HG03342 (cell line): ENCODE measurements at regions not wholly inside any gene's neighbourhood (a gene's known extent, or its start where the extent isn't known, plus 50 kb on each side); places are given as distances from the start of the nearest gene placed in this dataset.

Source experiments
- ATAC-seq: cut with Tn5 transposase; IDR thresholded peaks from one replicate; pipeline ENCODE4 v1.9.1; 2021; ENCODE audit warnings: mild to moderate bottlenecking, moderate library complexity; ENCODE audit not compliant: unreplicated experiment

DNA sequence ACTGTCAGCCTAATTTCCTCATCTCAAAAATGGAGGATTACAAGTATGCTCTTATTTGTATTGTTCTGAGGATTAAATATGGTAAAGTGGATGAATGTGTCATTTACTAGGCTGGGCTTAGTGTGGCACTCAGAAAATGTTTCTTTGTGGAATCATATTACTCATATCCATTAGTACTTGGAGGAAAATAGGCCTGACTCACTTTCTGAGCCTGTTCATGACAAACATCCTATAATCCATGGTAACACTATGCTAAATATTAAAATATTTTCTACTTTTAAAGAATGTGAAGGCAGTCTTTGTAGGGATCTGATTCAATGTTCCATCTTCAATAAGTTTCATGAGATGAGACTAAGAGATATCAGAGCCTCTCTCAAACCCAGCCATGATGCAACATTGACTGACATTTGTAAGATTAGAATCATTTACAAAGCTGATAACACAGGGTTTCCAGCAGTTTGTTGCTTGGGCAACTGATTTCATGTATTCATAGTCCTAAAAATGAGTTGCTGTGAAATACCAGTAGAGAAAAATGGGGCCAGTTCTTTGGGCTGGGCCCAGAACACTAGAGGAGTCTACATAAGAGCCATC lies 1048.5 kb downstream of the NTRK3 start:
- ATAC-seq: no peak

DNA sequence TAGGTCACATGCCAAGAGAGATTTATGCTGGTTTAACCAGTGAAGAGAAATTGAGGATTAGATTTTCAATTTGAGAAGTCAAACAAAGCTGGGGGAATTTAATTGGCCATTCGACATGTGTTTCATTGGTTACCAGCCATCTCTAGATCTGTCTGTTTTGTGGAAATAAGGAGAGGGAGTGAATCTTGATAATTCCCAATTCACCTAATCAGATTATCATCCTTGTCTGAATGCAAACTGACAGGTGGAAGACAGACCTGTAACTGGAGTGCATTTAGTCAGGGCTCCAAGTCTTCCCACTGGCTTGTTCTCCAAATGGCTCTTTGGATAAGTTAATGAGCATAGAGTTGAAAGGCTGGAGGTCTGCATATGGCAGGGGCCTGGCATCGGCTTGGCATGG lies 1049.3 kb downstream of the NTRK3 start:
- no peak for ATAC-seq

DNA sequence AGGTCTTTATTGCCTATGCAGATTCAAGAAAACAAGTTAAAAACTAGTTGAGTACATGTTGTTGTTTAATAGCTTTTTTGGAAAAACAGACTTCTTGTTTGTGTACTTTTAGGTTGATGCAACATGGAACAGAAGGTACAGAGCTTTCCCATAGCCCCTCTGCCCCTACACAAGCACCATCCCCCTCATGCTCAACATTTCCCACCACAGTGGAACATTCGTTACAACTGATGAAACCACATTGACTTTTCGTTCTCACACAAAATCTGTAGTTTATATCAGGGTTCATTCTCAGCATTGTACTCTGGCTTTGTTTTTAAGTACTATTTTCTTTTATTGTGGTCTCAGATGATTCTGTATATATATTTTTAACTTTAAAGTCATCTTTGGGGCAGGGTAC lies 1054.6 kb downstream of the NTRK3 start:
- ATAC-seq: no peak

DNA sequence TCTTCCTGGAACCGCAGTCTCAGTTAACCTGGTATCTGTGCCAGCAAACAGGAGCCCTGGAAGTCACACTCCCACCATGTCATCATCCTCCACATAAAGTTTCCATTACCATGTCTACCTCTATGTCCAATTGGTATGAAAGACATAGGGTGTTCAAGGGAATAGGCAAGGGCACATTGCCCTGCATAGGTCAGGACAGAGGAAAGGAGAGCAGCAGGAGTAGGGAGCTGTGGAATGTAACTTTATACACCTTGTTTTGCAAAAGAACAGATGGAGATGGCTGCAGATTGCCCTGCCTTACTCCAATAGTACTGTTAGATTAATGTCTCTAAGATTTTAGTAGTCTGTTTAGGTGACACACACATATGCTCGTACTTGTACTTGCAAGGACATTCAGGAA lies 1056.4 kb downstream of the NTRK3 start:
- no peak for ATAC-seq

DNA sequence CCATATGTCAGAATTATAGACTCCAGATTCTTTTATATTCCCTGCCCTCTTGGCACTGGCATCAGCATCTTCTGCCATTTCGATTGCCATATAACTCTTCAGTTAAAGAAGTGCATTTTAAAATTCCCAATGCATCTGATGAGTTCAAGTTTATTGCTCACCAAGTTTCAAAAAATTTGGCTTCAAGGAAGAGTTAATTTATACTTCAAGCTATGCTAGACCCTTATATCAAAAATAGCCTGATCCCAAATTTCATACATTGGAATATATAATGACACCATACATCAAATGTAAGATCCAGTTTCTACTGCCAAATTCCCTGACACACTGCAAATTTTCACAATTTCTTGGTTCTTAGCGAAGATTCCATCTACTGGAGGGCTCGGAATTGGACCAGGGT lies 1058.6 kb downstream of the NTRK3 start:
- no peak for ATAC-seq

DNA sequence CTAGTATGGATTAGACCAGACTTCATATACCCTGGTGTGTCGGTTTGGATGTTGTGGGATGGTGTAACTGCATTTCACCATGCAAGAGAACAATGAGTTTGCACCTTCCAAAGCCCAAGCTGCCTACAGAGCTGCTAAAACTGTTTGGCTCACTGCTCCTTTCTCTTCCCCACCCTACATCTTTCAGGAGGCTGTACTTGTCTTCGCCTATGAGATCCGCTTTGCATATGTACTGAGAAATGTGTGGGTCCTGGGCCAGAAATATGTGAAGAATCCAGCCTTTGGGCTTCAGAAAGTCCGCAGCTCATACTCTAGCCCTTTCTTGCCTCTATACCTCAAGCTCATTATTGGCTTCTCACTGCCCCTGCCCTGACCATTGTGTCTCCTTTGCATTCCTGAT lies 1060.0 kb downstream of the NTRK3 start:
- ATAC-seq: no peak

DNA sequence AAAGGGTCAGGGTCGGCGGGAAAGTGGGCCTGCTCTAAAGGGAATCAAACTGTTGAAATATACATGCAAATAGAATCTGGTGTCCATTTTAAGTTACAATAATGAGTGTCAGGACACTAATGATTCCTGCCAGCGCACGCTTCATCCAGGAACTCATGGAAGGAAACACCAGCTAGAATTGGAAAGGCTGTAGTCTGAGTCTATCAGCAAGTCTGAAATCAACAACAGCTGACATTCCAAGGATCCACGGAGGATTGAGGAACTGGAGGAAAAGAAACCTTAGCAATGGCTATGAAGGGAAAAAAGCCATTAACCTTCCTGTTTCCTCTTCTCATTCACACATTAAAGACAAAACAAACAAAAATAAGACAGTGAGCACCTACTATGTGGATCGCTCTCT lies 1063.1 kb downstream of the NTRK3 start:
- ATAC-seq: no peak

DNA sequence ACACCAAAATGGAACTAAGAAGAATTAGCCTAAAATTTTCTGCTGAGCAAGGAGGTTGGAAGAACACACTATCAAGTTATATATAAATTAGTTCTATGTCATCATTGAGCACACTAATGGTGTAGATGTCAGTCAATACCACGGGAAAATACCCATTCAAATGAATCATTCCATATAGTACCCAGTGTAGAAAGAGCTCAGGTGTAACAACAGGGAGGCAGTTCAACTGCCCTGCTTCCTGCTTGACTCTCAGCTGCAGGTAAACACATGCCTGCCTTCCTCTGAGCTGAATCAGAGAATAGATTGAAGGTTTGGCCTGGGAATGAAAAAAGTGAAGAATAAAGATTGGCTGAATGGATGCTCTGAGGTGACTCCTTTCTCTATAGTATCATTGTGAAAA lies 1088.0 kb downstream of the AGBL1 start:
- ATAC-seq: no peak

DNA sequence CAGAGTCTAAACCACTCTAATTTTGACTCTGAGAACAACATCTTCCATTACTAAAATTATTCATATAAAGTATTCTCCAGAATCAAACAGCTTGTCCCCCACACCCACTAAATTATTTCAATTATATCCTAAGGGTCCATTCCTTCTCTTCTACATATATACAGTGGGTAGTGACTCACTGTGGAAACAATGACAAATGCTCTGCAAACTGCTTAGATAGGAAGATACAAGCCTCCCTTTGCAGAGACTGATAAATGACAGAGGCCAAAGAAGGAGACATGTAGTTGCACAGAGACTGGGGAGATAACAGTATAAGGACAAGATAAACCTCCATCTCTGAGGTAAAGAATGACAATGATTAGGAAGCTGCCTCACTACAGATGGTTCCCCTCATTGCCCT lies 1087.4 kb downstream of the AGBL1 start:
- ATAC-seq: no peak

DNA sequence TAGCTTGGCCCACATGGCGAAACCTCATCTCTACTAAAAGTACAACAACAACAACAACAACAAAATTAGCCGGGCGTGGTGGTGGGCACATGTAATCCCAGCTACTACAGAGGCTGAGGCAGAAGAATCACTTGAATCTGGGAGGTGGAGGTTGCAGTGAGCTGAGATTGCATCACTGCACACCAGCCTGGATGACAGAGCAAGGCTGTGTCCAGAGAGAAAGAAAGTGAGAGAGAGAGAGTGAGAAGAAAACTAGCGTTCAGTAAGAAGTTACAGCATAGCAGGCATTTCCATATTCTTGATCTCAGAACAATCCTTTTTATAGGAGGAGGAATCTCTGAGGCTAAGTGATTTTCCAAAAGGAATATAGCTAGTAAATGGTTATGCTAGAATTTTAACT lies 1076.1 kb downstream of the AGBL1 start:
- no peak for ATAC-seq

DNA sequence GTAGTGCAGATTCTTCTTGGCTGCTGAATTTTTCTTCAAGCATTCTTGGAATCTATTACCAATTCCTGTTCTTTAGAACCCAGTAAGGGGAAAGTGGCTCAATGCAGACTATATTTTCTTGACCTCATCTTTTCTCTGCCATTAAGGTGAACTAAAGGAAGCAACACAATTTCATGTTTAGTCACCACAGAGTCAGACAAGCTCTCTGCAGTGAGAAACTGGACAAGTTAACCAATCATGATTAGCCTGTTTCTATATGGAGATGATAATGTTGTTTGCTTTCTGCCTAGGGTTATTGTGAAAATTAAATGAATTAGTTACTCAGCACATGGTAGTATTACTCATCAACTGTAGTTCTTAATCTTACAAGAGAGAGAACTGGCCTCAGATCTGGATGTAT lies 1075.1 kb downstream of the AGBL1 start:
- ATAC-seq: no peak

DNA sequence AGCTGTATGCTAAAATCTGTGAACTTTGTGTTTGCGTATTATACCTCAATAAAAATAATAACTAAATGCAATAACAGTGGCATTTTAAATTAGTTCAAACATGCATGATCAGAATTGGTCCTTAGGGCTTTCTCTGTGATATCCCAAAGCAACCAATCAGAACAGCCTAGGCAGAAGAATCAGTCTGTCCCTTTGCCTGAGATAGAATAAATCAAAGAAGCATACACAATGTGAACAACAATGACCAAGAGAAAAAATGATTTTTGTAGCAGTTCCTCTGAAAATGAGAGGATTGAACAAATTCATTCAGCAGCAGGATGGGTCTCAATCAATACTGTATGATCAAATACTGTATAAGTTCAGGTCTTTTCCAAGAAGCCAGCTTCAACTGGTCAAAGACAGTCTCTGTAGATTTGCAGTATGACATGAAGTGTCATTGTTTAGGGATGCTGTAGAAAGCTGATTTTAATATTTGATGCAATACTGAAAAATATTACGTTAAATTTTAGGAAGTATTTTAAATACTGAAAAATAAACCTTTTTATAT lies 1071.6 kb downstream of the AGBL1 start:
- no peak for ATAC-seq

DNA sequence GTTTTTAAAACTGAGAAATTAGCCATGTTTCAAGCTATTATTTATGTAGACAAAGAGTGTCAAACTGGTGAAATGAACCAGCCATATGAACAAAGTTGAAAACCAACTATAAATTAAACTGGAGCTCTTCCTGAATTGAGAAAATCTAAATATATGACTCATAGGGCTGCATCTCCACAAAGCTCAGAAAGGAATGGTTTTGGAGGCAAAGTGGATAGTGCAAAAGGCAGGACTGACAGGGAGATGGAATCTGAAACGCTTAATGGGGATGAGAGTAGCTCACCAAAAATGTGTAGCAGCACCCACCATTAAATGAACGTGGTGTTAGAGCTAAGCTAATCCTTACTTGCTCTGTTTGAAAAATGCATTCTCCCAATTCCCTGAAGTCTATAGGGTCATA lies 1066.0 kb downstream of the AGBL1 start:
- ATAC-seq: no peak

DNA sequence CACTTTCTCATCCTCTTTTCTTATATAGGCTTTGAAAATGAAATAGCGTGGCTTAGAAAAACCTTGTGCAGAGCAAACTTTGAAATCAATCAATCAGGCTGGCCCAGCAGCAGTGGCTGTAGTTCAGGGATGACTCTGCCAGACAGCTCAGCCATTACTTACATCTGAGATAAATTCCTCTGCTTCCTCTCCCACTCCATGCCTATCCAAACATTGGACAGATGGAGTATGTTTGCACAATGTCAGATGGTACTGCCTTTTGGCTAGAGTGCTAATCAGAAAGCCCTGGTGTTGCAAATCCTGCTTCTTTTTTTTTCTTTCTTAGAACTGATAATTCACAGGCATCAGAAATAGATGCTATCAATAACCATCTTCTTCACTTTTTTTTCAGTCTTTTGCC lies 1065.1 kb downstream of the AGBL1 start:
- ATAC-seq: no peak

DNA sequence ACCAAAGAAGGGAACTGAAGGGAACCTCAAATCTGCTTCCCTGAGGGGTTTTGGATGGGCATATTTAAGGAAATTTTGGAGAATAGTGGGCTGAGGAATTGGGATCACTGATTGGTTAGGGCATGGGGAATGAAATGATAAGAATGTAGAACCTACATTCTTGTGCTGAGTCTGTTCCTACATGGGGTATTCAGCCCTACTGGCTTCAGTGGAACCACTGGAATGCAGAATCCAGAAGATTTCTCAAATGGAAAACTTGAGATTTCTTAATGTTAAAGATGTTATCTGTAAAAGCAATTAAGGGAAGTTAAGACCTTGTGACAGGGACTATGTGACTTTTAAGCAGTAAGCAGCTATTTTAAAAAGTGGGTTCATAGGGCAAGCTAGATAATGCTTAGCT lies 1062.4 kb downstream of the AGBL1 start:
- ATAC-seq: no peak

DNA sequence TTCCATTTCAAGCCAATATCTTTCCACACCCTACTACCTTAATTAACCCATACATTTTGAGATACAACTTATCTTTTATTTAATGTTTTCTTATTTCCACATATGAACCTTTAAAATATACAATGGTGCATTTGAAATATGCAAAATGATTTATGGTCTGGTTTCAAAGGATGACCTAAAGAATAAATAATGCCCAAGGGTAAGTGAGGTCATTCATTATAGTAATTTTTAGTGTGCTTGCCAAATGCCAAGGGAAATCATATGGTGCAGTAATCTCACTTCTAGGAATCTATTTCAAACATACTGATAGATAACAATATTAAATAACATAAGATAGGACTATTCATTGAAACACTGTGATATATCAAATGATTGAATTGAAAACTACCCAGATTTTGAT lies 1055.4 kb downstream of the AGBL1 start:
- no peak for ATAC-seq

DNA sequence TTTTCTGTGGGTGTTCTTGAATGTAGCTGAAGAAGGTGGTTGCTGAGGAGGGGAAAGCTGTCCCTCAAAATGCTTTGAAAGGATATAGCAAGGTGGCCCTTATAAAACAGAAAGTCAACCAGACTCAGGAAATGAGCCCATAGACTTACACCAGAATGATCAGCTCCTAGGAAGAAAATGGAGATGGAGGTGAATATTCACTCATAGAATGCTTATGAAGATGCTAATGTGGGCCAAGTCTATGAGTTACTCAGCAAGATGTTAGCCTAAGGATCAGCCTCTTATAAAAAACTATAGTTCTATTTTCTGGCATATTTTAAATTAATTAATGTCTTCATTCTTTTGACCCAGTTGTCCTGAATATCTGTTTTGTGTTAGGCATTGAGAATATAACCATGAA lies 1054.0 kb downstream of the AGBL1 start:
- ATAC-seq: no peak

DNA sequence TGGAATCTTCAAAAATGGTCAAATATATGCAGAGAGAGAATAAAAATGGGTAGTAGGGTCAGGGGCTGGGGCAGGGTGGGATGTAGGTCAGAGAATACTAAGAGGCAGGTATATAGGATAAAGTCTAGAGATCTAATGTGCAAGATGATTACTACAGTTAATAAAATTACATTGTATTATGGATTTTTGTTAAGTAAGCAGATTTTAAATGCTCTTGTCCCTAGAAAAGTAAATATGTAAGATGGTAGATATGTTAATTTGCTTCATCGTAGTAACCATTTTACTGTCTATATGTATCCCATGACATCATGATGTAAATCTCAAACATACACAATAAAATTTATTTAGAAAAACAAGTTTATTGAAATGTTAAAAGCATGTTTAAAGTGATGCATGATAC lies 1051.4 kb downstream of the AGBL1 start:
- ATAC-seq: no peak

DNA sequence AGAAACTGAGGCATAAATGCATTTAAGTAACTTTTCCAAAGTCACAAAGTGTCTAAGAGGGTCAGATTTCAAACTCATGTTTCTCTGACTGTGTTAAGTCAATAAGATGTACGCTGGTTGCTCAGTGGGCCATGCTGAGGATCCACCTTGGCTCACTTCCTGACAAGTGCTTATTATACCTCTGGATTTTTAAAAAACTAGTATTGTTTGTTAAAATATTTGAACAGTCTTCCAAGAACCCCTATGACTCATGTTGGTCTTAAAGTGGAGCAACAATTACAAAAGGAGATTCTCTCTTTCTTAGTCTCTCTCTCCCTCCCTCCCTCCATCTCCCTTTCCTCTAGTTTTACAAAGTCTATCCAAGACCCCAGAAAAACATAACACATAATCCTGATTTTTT lies 1050.2 kb downstream of the AGBL1 start:
- ATAC-seq: no peak

DNA sequence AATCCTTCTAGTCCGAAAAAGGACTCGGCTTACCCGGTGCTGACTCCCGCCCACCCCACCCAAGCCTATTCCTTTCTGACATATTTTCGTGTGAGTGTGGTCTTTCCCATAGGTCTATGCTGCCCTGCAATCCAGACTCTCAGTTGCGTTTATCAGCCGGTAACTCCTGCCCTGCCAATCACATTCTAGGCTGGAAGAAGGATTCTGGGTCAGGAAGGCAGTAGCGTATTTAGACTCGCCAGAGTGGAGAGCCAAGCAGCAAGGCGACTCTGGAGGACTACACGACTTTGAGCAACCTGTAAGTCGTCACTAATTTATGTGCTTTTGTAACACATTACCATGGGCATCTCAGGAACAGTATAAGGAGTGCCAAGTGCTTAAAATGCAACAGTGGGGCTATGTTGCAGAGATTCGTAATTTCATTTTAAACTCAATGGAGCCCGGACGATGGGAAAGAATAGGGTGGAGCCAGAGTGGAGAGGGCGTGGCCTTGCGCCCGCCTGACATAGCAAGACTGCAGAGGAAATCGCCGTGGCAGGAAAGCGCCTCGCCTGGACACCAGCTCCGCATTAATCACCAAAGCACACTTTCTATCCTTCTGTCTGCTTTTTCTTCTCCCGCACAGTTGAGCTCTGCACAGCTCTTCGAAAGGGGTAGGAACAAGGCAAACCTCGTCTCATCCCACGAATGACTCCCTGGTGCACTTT lies 1044.2 kb downstream of the AGBL1 start:
- no peak for ATAC-seq

DNA sequence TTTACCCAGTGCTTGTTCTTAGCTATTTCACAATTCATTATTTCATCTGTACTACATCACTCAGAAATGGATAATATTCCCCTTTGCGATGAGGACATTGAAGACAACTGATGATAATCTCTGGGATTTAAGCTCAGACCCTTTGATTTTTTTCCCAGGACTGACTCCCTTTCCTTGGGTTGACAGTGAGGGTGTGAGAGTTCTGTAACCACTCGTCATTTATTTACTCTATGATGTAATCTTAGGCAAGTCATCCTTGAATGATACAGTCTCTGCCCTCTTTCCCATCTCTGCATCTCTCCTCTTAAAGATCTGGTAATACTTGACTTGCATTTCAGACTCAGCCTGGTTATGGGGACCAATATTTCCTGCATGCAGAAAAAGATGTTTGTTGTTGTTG lies 1041.7 kb downstream of the AGBL1 start:
- no peak for ATAC-seq

DNA sequence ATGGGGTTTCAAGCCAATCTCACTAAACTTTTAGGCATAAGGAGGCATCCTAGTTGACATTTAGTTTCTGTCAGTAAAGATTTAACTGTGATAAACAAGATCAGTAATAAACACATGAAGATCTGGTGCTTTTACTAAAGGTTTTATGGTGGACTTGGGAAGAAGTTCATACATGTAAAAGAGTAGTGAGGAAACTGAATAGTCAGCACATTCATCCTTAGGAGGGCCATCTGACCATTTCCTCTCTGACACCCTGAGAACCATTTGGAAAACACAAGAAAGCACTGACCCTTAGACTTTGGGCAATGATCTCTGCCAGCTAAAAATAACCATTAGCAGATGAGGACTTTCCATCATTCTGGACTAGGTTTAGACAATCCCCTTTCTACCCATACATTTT lies 1040.9 kb downstream of the AGBL1 start:
- ATAC-seq: no peak

DNA sequence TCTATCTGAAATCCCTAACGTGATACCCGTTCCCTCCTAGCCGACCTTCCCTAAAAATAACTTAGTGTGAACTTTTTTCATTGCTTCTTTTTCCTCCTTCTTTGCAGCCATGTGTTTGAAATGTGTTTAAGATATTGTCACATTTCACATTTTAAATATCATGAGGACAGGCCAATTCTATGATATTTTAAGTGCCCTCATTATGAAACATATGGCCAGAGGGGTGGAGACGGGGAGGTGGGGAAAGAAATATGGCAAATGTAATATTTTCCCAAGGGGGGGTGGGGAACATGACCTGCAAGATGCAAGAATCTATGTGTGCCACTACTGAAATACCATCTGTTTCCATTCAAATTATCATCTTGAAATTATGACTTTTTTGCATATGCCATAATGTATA lies 1039.2 kb downstream of the AGBL1 start:
- ATAC-seq: no peak
